Mucosa of descending colon (tissue), 3 donors: ENCODE measurements at regions not wholly inside any gene's neighbourhood (a gene's known extent, or its start where the extent isn't known, plus 50 kb on each side); places are given as distances from the start of the nearest gene placed in this dataset.

Source experiments
- ATAC-seq: fragments of 200-7000 bp; cut with Tn5 transposase; one replicate; pipeline ENCODE4 v1.9.1; 2020; ENCODE audit warnings: mild to moderate bottlenecking, moderate library complexity
- DNase-seq, 3 donors: peaks; one replicate each; pipeline ENCODE4 v3.0.0-alpha.2; 2020
- H3K36me3 ChIP-seq: fragments of 200-600 bp; one replicate; pipeline ENCODE4 v1.8.0; 2021; ENCODE audit warnings: low read depth, mild to moderate bottlenecking
- H3K4me1 ChIP-seq: fragments of 200-600 bp; one replicate; pipeline ENCODE4 v1.8.0; 2021; ENCODE audit warnings: low read depth, mild to moderate bottlenecking
- H3K4me3 ChIP-seq: fragments of 200-600 bp; one replicate; pipeline ENCODE4 v1.8.0; 2021; ENCODE audit warnings: mild to moderate bottlenecking
- H3K9me3 ChIP-seq: fragments of 200-600 bp; one replicate; pipeline ENCODE4 v1.8.0; 2021; ENCODE audit warnings: mild to moderate bottlenecking
- CTCF ChIP-seq: fragments of 200-600 bp; IDR thresholded peaks from one replicate; pipeline ENCODE4 v1.8.0; 2022; ENCODE audit warnings: antibody characterized with exemption, mild to moderate bottlenecking
- intact Hi-C, 2 donors: fragments of 100-400 bp; cut with DNase I in 1 of 2; cut with micrococcal nuclease in 1 of 2; formaldehyde crosslinking; loops; one replicate each; pipeline versions ENCODE4 v1.11.0 to v1.11.1; 2022; cut with DNase I, micrococcal nuclease
- donor health status: DM: no; HTN: no; CAD: no; lungs with moderate emphysema.
- donor health status: DM: no; HTN: no; CAD: no.
- donor health status: DM: no; HTN: yes; CAD: no.

DNA sequence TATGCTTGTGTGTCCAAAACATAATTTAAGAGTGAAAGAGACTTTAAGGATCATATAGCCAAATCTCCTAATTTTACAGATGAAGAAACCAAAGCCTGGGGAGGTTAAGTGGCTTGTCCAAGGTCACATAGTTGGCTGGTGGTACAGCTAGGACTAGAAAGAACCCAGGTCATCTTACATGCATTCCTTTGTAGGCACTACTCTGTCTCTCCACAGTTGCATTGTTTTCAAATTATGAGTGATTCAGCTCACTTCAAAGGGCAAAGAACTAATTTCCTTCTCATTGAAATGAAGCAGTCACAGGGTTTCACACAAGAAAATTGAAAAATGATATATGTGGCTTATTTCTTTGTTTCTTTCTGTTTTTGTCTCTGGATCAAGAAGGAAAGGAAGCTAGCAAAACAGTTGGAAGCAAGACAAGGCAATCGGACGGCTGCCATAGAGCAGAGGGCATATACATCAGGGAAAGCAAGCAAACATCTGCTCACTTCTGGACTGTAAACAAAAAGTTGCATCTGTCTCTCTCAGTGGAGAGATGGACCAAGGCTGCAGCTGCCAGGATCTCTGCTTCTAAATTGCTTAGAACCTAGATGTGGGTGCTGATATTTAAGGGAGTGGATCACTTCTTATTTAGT is 107.5 kb upstream of the AMOT start:
- ATAC-seq (no peak), DNase-seq (no peak)
- no peaks in the 10 kb centered on the region for H3K4me1 ChIP-seq
- no peaks in the 10 kb centered on the region for H3K36me3 ChIP-seq
- intact Hi-C loops = no loop called here
- no peaks in the 10 kb centered on the region for H3K9me3 ChIP-seq
- no peak overlapping the region for H3K4me3 ChIP-seq
- no peak for TF ChIP-seq CTCF

DNA sequence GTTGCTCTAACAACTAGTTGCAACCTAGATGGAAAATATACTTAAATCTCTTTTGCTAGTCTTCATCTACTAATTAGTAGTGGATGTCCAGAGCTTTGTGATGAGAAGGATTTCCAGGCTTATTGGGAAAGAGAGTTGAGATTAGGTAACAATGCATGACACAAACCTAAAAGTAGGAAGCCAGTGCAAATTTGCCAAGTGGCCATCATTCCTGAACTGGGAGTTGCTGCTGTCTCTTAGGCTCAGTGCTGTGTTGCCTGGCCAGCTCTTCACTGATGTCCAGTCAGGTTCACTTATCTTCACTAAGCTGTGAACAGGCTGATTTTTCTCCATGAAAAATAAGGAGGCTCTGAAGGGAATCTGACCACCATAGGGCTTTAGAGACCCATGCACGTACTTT is 105.6 kb upstream of the AMOT start:
- no peaks in the 10 kb centered on the region for H3K36me3 ChIP-seq
- no peak overlapping the region for H3K4me3 ChIP-seq
- no peaks in the 10 kb centered on the region for H3K4me1 ChIP-seq
- intact Hi-C loops = no loop called here
- ATAC-seq (no peak), DNase-seq (no peak)
- no peaks in the 10 kb centered on the region for H3K9me3 ChIP-seq
- no peak for TF ChIP-seq CTCF

- no peak for DNase-seq
- no peaks in the 10 kb centered on the region for H3K36me3 ChIP-seq
- no peak for ATAC-seq
- no peak overlapping the region for H3K4me3 ChIP-seq
- no peaks in the 10 kb centered on the region for H3K9me3 ChIP-seq
- intact Hi-C loops = no loop called here
- TF ChIP-seq CTCF = no peak
- no peaks in the 10 kb centered on the region for H3K4me1 ChIP-seq
Observed at GRCh38 chrX:112945826-112946225, 105.2 kb upstream of the AMOT start.

- TF ChIP-seq CTCF = no peak
- intact Hi-C loops = no loop called here
- DNase-seq (peak in 1 of 3 donors; percentile 7), ATAC-seq (no peak)
- H3K4me3 ChIP-seq = no peak overlapping the region
- no peaks in the 10 kb centered on the region for H3K36me3 ChIP-seq
- H3K4me1 ChIP-seq = no peaks in the 10 kb centered on the region
- H3K9me3 ChIP-seq = no peaks in the 10 kb centered on the region
Observed at GRCh38 chrX:112941209-112941837, 100.7 kb upstream of the AMOT start.

DNA sequence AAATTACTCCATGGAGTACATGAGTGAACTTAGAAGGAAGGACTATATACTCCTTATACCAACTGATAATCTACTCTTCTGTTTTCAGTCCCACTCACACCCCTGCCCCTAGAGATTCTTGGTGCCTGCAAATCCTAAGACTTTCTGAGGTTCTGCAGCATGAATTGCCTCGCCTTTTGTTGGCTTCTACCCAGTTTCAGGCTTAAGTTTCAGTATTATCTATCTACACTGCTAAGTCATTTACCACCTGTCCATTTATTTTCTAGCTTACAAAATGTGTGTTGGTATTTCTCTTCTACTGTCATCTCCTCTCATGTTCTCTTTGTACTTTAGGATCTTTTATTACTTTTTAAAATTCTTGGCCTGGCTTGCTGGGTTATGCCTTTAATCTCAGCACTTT is 94.4 kb upstream of the AMOT start:
- Histone ChIP-seq H3K4me3 (no peak overlapping the region), H3K9me3 (no peaks in the 10 kb centered on the region), H3K4me1 (no peaks in the 10 kb centered on the region), H3K36me3 (no peaks in the 10 kb centered on the region)
- no peak for ATAC-seq
- intact Hi-C loops = no loop called here
- DNase-seq = no peak
- no peak for TF ChIP-seq CTCF
